AG10803 (cell line): ENCODE measurements at regions not wholly inside any gene's neighbourhood (a gene's known extent, or its start where the extent isn't known, plus 50 kb on each side); places are given as distances from the start of the nearest gene placed in this dataset.

ENCODE experiments used
- DNase-seq: peaks from one replicate; pipeline ENCODE4 v3.0.0; 2010; ENCODE audit warnings: low read depth
- H3K4me3 ChIP-seq: 2 replicates; pipeline ENCODE4 v1.5.1; 2011; ENCODE audit warnings: mild to moderate bottlenecking, low read length, control low read depth
- CTCF ChIP-seq: conservative IDR thresholded peaks from 2 replicates; pipeline ENCODE4 v1.5.1; 2011; ENCODE audit warnings: mild to moderate bottlenecking, low read length, control low read depth, inconsistent platforms

- no peak overlapping the region for H3K4me3 ChIP-seq
- TF ChIP-seq CTCF = no peak
- DNase-seq = no peak
Measured at GRCh38 chr15:87608238-87609028, 648.1 kb downstream of the NTRK3 start.

DNA sequence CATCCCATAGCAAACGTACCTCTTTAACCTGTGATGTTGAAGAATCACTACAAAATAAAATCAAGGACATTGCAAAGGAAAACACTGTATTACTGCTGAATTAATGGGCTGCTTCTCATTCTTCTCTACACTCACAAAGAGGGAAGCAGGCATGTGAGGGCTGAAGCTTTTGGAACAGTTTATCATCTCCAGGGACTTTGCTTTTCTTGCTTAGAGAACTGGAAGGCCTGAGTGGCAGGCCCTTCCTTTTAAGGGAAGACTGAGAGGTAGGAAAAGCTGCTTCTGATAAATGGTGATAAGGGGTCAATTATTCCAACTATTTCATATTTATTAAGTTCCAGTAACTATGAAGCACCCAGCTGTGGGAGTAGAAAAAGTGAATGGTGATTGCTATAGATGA, 649.6 kb downstream of the NTRK3 start:
- DNase-seq = no peak
- H3K4me3 ChIP-seq = no peak overlapping the region
- no peak for TF ChIP-seq CTCF

- DNase-seq = no peak
- no peak overlapping the region for H3K4me3 ChIP-seq
- TF ChIP-seq CTCF = peak; percentile 45
Measured at GRCh38 chr15:87604857-87605446, 651.6 kb downstream of the NTRK3 start.

DNA sequence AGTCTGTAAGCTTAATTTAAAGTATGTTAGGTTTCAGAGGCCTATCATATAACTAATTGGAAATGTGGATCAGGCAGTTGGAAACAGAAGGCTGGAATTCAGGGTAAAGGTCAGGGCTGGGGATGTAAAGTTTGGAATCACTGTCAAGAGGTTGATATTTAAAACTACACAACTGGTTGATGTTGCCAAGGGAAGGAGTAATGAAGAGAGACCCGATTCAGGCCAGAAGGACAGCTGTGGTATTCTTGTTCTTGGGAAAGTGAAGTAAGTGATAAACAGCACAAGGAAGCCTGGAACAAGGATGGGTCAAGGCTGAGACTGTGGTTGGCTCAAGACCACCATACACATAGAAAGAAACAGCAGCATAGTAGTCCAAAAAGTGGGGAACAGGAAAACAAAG, 654.2 kb downstream of the NTRK3 start:
- TF ChIP-seq CTCF = no peak
- no peak for DNase-seq
- no peak overlapping the region for H3K4me3 ChIP-seq

DNA sequence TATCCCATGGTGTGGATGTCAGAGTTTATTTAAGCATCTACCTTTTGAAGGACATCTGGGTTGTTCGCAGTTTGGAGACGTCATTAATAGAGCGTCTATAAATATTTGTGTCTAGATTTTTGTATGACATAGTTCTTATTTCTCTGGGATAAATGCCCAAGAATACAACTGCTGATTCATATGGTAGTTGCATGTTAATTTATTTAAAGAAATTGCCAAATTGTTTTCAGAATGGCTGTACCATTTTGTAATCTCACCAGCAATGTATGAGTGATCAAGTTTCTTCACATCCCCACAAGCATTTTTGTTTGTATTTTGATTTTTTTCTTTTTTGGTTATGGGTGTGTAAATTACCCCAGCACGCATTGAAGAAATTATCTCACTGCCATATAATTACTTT, 656.9 kb downstream of the NTRK3 start:
- TF ChIP-seq CTCF = no peak
- no peak overlapping the region for H3K4me3 ChIP-seq

DNA sequence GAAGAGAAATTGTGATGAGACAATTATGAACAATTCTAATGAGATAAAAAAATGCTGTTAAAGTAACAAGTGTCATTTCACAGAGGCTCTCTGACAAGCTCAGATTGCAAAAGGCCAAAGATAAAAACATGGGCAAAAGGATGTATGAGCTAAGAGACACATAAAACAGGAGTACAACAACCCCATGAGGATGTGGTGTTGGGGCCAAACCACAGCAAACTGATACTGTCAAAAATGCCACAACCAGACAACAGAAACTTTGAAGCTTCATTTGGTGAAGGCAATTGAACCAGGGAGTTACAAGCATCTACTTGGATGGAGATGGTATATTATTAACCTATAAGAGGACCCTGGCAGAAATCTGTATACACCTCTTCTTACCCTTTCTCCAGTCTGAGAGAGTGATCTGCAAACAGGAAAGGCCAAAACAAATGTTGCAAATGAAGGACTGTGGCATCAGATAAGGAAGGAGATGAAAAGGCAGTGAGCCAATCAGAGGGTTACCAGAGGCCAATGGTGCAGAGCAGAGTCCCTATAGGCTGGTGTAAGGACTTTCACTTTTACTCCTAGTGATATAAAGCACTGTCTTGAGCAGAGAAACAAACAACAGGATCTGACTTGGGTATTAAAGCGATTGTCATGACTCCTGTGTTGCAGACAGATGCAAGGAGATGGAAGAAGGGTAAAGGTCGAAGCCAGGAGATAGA, 659.0 kb downstream of the NTRK3 start:
- no peak for TF ChIP-seq CTCF
- no peak for DNase-seq
- H3K4me3 ChIP-seq = no peak overlapping the region

More for the DNA sequence above, 656.9 kb downstream of the NTRK3 start:
- no peak for DNase-seq
